SK-N-SH (cell line): ENCODE measurements at regions not wholly inside any gene's neighbourhood (a gene's known extent, or its start where the extent isn't known, plus 50 kb on each side); places are given as distances from the start of the nearest gene placed in this dataset.

ENCODE experiments used
- CTCF ChIA-PET: fragments of 300-600, 350-600 bp; formaldehyde crosslinking; extraction: SDS; loops from one replicate; lab custom pipeline; 2021; lab: Yijun Ruan, JAX
- POLR2A ChIA-PET: fragments of 350-600 bp; sonication (Branson Sonifier 250); formaldehyde crosslinking; extraction: SDS; loops from one replicate; lab custom pipeline; 2020; ENCODE audit warnings: antibody characterized with exemption, inconsistent platforms; lab: Yijun Ruan, JAX
- DNase-seq: peaks from one replicate; pipeline ENCODE4 v3.0.0; 2012
- H2AFZ ChIP-seq: fragments of 200-600 bp; sonication (generic); 2 replicates; pipeline ENCODE4 v1.8.1; 2016; ENCODE audit warnings: antibody characterized with exemption, mild to moderate bottlenecking, low read depth
- H3F3A ChIP-seq: fragments of 200-600 bp; sonication (generic); replicated peaks from 2 replicates; pipeline ENCODE3; 2016; ENCODE audit warnings: antibody characterized with exemption, mild to moderate bottlenecking; ENCODE audit not compliant: insufficient read depth
- H3K27ac ChIP-seq, 2 experiments: fragments of 200-500 bp in 1 of 2; fragments of 200-600 bp in 1 of 2; sonication (Bioruptor generic) in 1 of 2; sonication (generic), shearing (Covaris generic) in 1 of 2; 2 replicates each; pipeline versions ENCODE4 v1.5.1 to v1.6.1; 2014 to 2016; ENCODE audit warnings: low read depth in 2 of 2, inconsistent platforms in 1 of 2, low read length in 1 of 2, mild to moderate bottlenecking in 1 of 2, mixed read lengths in 1 of 2
- H3K27me3 ChIP-seq: fragments of 200-600 bp; sonication (generic), shearing (Covaris generic); 2 replicates; pipeline ENCODE4 v1.6.1; 2016; ENCODE audit warnings: mixed run types; ENCODE audit not compliant: insufficient read depth
- H3K36me3 ChIP-seq, 2 experiments: fragments of 200-500 bp in 1 of 2; fragments of 200-600 bp in 1 of 2; sonication (Bioruptor generic) in 1 of 2; sonication (generic) in 1 of 2; replicated peaks in 1 of 2; 2 replicates each; pipeline versions ENCODE3 to v1.5.1; 2014 to 2016; ENCODE audit warnings: low read length in 1 of 2, mild to moderate bottlenecking in 1 of 2; ENCODE audit not compliant: insufficient read depth in 2 of 2, control insufficient read depth in 1 of 2
- H3K4me1 ChIP-seq, 2 experiments: fragments of 200-500 bp in 1 of 2; fragments of 200-600 bp in 1 of 2; sonication (Bioruptor generic) in 1 of 2; sonication (generic), shearing (Covaris generic) in 1 of 2; 2 replicates each; pipeline versions ENCODE4 v1.5.1 to v1.6.1; 2014 to 2016; ENCODE audit warnings: low read depth in 1 of 2, low read length in 1 of 2, mixed run types in 1 of 2; ENCODE audit not compliant: insufficient read depth in 2 of 2, control insufficient read depth in 1 of 2
- H3K4me2 ChIP-seq: fragments of 200-600 bp; sonication (generic), shearing (Covaris generic); 2 replicates; pipeline ENCODE4 v1.6.1; 2017; ENCODE audit warnings: mixed run types
- H3K4me3 ChIP-seq, 2 experiments: fragments of 200-500 bp in 1 of 2; fragments of 200-600 bp in 1 of 2; sonication (Bioruptor generic) in 1 of 2; sonication (generic), shearing (Covaris generic) in 1 of 2; 2 replicates each; pipeline versions ENCODE4 v1.5.1 to v1.8.1; 2014 to 2016; ENCODE audit warnings: low read depth in 2 of 2, inconsistent platforms in 1 of 2, low read length in 1 of 2, mild to moderate bottlenecking in 1 of 2, mixed read lengths in 1 of 2, moderate library complexity in 1 of 2
- H3K79me2 ChIP-seq: fragments of 200-600 bp; sonication (generic); 2 replicates; pipeline ENCODE4 v1.8.1; 2017; ENCODE audit warnings: mild to moderate bottlenecking; ENCODE audit not compliant: insufficient read depth
- H3K9ac ChIP-seq: fragments of 200-600 bp; sonication (generic); 2 replicates; pipeline ENCODE4 v1.6.1; 2017; ENCODE audit warnings: mixed run types
- H3K9me2 ChIP-seq: fragments of 200-600 bp; sonication (generic); 2 replicates; pipeline ENCODE4 v1.6.1; 2017; ENCODE audit warnings: mixed run types
- H3K9me3 ChIP-seq: fragments of 200-600 bp; sonication (generic); 2 replicates; pipeline ENCODE4 v1.6.1; 2017; ENCODE audit warnings: mixed run types, mild to moderate bottlenecking, moderate library complexity
- H4K20me1 ChIP-seq: fragments of 200-600 bp; sonication (generic); 2 replicates; pipeline ENCODE4 v1.6.1; 2017; ENCODE audit warnings: mild to moderate bottlenecking, mixed run types; ENCODE audit not compliant: insufficient read depth
- EP300 ChIP-seq, 2 experiments: IDR thresholded peaks; 2 replicates each; pipeline versions ENCODE4 v1.4.0 to v1.6.1; 2012; ENCODE audit warnings: borderline replicate concordance in 1 of 2, low read depth in 1 of 2, low read length in 1 of 2
- FOSL2 ChIP-seq: IDR thresholded peaks from 2 replicates; pipeline ENCODE4 v1.4.0; 2012; ENCODE audit warnings: low read depth, mild to moderate bottlenecking, moderate library complexity, borderline replicate concordance
- GABPA ChIP-seq: IDR thresholded peaks from 2 replicates; pipeline ENCODE4 v1.4.0; 2012; ENCODE audit warnings: low read depth, mild to moderate bottlenecking
- IRF3 ChIP-seq: fragments of 150-350 bp; IDR thresholded peaks from 2 replicates; pipeline ENCODE4 v1.6.1; 2016; ENCODE audit warnings: mild to moderate bottlenecking, low read depth, low read length
- JUND ChIP-seq: IDR thresholded peaks from 2 replicates; pipeline ENCODE4 v1.4.0; 2012
- MXI1 ChIP-seq: IDR thresholded peaks from 2 replicates; pipeline ENCODE4 v1.6.1; 2012; ENCODE audit warnings: mild to moderate bottlenecking, low read depth, low read length, improper control_type of control experiment
- NRF1 ChIP-seq: IDR thresholded peaks from 2 replicates; pipeline ENCODE4 v1.6.1; 2012; ENCODE audit warnings: low read depth, mild to moderate bottlenecking, low read length
- RAD21 ChIP-seq: IDR thresholded peaks from 2 replicates; pipeline ENCODE4 v1.6.1; 2012; ENCODE audit warnings: mild to moderate bottlenecking, low read length
- REST ChIP-seq: IDR thresholded peaks from 2 replicates; pipeline ENCODE4 v1.6.1; 2012; ENCODE audit warnings: mild to moderate bottlenecking, low read depth, low read length, moderate library complexity
- RXRA ChIP-seq: IDR thresholded peaks from 2 replicates; pipeline ENCODE4 v1.4.0; 2012; ENCODE audit warnings: low read depth, mild to moderate bottlenecking, borderline replicate concordance
- SIN3A ChIP-seq: IDR thresholded peaks from 2 replicates; pipeline ENCODE4 v1.6.1; 2012; ENCODE audit warnings: low read depth, mild to moderate bottlenecking, low read length, moderate library complexity, borderline replicate concordance
- SMC3 ChIP-seq: IDR thresholded peaks from 2 replicates; pipeline ENCODE4 v1.6.1; 2012; ENCODE audit warnings: low read depth, low read length, improper control_type of control experiment
- TEAD4 ChIP-seq: IDR thresholded peaks from 2 replicates; pipeline ENCODE4 v1.4.0; 2012; ENCODE audit warnings: mild to moderate bottlenecking, borderline replicate concordance; ENCODE audit not compliant: insufficient read depth
- WGBS: methylation state at CpG from one replicate; pipeline ENCODE4 v1.1.6; 2017; ENCODE audit warnings: low lambda C conversion rate; 5-methylcytosine and 5-hydroxymethylcytosine counted together
- TF ChIP-seq, protein P1 (sequence below): fragments of 200-600 bp; sonication (generic); IDR thresholded peaks from 2 replicates; pipeline ENCODE4 v1.6.1; 2017; ENCODE audit warnings: antibody characterized with exemption, mild to moderate bottlenecking, moderate library complexity

- Histone ChIP-seq H3K27ac (no peak overlapping the region), H2AFZ (no peak overlapping the region), H4K20me1 (no peaks in the 10 kb centered on the region), H3K27me3 (no peaks in the 10 kb centered on the region), H3K9me3 (no peaks in the 10 kb centered on the region), H3F3A (peaks cover 3% of the 10 kb centered on the region), H3K4me3 (no peak overlapping the region), H3K4me1 (no peaks in the 10 kb centered on the region; a peak in 1 of 4 replicates), H3K9me2 (no peaks in the 10 kb centered on the region), H3K79me2 (no peaks in the 10 kb centered on the region), H3K36me3 (no peaks in the 10 kb centered on the region), H3K9ac (no peak overlapping the region), H3K4me2 (no peak overlapping the region; the same call in 1 of the 2 replicates)
- WGBS = 65% methylated on average over 10 of the region's 10 CpGs
- no peak for DNase-seq
- TF ChIP-seq RXRA (no peak), FOSL2 (no peak)
- ChIA-PET CTCF (interaction anchor here (0.9 to 19.0 kb wide), 5 partner anchors 8 to 244 kb away, joined by 3 to 571 read pairs (median 3); no protein-coding TSS in a partner anchor), POLR2A (no interaction called here)
Measured at GRCh38 chr10:69721690-69722310, 79.9 kb upstream of the COL13A1 start.

- WGBS = 67% methylated on average over 1 of the region's 1 CpG
- Histone ChIP-seq H3K9ac (no peak overlapping the region), H3K9me2 (no peaks in the 10 kb centered on the region), H3K9me3 (no peaks in the 10 kb centered on the region), H3K36me3 (no peaks in the 10 kb centered on the region), H4K20me1 (no peaks in the 10 kb centered on the region), H3K4me1 (peaks cover 9% of the 10 kb centered on the region in 2 experiments; a peak in 2 of 4 replicates), H2AFZ (no peak overlapping the region), H3K27ac (no peak overlapping the region), H3K27me3 (no peaks in the 10 kb centered on the region), H3F3A (peaks cover 3% of the 10 kb centered on the region), H3K4me2 (no peak overlapping the region)
- POLR2A ChIA-PET = no interaction called here
- DNase-seq = no peak
- CTCF ChIA-PET = interaction anchor here (0.8 to 19.0 kb wide), 3 partner anchors 16 to 79 kb away, joined by 3 to 571 read pairs (median 6); no protein-coding TSS in a partner anchor
- TF ChIP-seq RAD21 (no peak), SMC3 (no peak), SIN3A (no peak), MXI1 (no peak), FOSL2 (no peak), GABPA (no peak)
- TF ChIP-seq, all 33 proteins: peak for 0
- Histone ChIP-seq H3K79me2 (no peaks in the 10 kb centered on the region), H3K4me3 (no peak overlapping the region)
Measured at GRCh38 chr10:69723653-69724052, 78.1 kb upstream of the COL13A1 start.

DNA sequence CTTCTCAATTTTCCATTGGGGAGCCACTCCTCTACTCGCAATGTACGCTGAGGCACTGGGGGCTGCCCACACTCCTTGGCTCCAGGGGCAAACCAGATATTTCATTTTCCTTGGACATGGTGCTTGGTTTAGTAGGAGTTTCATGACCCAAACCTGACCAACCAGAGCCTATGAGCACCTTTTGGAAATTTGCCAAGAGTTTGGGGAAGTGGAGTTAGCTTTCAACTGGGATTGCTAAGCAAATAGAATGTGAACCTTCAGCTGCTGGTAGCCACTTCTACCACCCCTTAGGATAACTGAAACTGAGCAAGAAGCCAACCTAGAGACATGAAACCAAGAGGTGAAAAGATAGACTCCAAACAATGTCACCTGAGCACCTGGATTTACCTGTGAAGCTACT lies 74.9 kb upstream of the COL13A1 start:
- Histone ChIP-seq H3F3A (no peaks in the 10 kb centered on the region), H3K36me3 (no peaks in the 10 kb centered on the region), H3K27ac (no peak overlapping the region), H4K20me1 (no peaks in the 10 kb centered on the region), H3K9ac (no peak overlapping the region), H2AFZ (no peak overlapping the region), H3K27me3 (no peaks in the 10 kb centered on the region), H3K79me2 (no peaks in the 10 kb centered on the region), H3K4me3 (no peak overlapping the region), H3K9me2 (no peaks in the 10 kb centered on the region), H3K9me3 (no peaks in the 10 kb centered on the region), H3K4me2 (no peak overlapping the region), H3K4me1 (peaks cover 12 to 39% of the 10 kb centered on the region in 2 experiments; a peak in 3 of 4 replicates)
- WGBS = 100% methylated on average over 2 of the region's 2 CpGs
- ChIA-PET CTCF (interaction anchor here (1.1 to 8.9 kb wide), 6 partner anchors 10 to 211 kb away, joined by 3 to 81 read pairs (median 4); no protein-coding TSS in a partner anchor), POLR2A (no interaction called here)
- DNase-seq = no peak
- TF ChIP-seq EP300 (IDR thresholded peaks at IDR 0.05; ENCODE audit: borderline replicate concordance in 1 of 2, low read depth in 1 of 2, low read length in 1 of 2) (no peak), NRF1 (no peak), REST (no peak), GABPA (no peak), IRF3 (no peak), TEAD4 (no peak), RAD21 (no peak), JUND (no peak), FOSL2 (no peak)
- TF ChIP-seq, protein P1, sequence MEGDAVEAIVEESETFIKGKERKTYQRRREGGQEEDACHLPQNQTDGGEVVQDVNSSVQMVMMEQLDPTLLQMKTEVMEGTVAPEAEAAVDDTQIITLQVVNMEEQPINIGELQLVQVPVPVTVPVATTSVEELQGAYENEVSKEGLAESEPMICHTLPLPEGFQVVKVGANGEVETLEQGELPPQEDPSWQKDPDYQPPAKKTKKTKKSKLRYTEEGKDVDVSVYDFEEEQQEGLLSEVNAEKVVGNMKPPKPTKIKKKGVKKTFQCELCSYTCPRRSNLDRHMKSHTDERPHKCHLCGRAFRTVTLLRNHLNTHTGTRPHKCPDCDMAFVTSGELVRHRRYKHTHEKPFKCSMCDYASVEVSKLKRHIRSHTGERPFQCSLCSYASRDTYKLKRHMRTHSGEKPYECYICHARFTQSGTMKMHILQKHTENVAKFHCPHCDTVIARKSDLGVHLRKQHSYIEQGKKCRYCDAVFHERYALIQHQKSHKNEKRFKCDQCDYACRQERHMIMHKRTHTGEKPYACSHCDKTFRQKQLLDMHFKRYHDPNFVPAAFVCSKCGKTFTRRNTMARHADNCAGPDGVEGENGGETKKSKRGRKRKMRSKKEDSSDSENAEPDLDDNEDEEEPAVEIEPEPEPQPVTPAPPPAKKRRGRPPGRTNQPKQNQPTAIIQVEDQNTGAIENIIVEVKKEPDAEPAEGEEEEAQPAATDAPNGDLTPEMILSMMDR = no peak
